ENCODE measurements at regions not wholly inside any gene's neighbourhood (a gene's known extent, or its start where the extent isn't known, plus 50 kb on each side); places are given as distances from the start of the nearest gene placed in this dataset.

- no peak for ATAC-seq
- H3K4me3 ChIP-seq: no peak overlapping the region
- 87 to 93% methylated on average over 7 to 10 of the region's 10 CpGs for WGBS, 2 donors (ENCODE audit: low coverage in 1 of 2)
Measured at GRCh38 chr6:163776906-163777686, 362.6 kb downstream of the QKI start.

DNA sequence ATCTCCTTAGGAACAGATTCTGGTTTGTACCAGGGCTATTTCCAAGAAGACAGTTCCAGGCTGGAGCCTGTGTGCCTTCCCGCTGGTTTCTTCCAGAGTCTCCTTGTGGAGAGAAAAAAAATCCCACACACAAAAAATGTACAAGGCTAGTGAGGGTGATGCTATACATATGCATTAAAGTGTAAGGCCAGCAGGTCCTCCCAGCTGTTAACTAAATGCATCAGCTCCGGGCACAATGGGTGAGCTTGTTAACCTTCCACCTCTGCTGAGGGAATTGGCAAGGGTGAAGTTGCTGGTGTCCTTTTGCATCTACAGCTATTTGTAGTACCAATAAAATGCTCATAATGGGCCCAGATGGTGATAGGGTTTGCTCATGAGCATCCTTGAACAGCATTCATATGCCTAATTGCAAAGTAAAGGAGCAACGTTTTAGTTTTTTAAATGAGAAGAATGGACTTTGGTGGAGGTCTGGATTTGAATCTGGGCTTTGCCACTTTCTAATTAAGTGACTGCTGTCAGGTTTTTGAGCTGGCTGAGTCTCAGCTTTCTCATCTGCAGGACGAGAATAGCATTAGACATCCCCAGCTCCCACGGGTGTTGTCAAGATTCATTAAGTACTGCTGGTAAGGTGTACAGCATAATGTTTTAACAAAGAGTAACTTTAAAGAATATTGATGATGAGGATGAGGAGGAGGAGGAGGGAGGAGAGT lies 361.8 kb downstream of the QKI start:
- no peak for ATAC-seq
- H3K27me3 ChIP-seq: no peaks in the 10 kb centered on the region
- H3K4me1 ChIP-seq: no peaks in the 10 kb centered on the region
- no peak overlapping the region for H3K4me3 ChIP-seq
- 74 to 89% methylated on average over 2 of the region's 5 CpGs for WGBS, 2 donors (ENCODE audit: low coverage in 1 of 2)
- H3K27ac ChIP-seq: no peak overlapping the region
- H3K36me3 ChIP-seq: no peaks in the 10 kb centered on the region
- no peaks in the 10 kb centered on the region for H3K9me3 ChIP-seq
- no peak for TF ChIP-seq POLR2A (IDR thresholded peaks at IDR 0.05)
- no peak for TF ChIP-seq CTCF (IDR thresholded peaks at IDR 0.05)
- TF ChIP-seq EP300 (IDR thresholded peaks at IDR 0.05): no peak
- no peak for TF ChIP-seq POLR2AphosphoS5 (IDR thresholded peaks at IDR 0.05)

More at GRCh38 chr6:163776906-163777686, 362.6 kb downstream of the QKI start:
- no peak for TF ChIP-seq POLR2A (IDR thresholded peaks at IDR 0.05)
- TF ChIP-seq POLR2AphosphoS5 (IDR thresholded peaks at IDR 0.05): no peak
- no peak for TF ChIP-seq EP300 (IDR thresholded peaks at IDR 0.05)
- TF ChIP-seq CTCF (IDR thresholded peaks at IDR 0.05): no peak
- Histone ChIP-seq H3K27me3 (no peaks in the 10 kb centered on the region), H3K4me1 (no peaks in the 10 kb centered on the region), H3K9me3 (no peaks in the 10 kb centered on the region), H3K36me3 (no peaks in the 10 kb centered on the region), H3K27ac (no peak overlapping the region)

GRCh38 chr6:163775313-163775712 lies 360.8 kb downstream of the QKI start:
- WGBS, 2 donors (ENCODE audit: low coverage in 1 of 2): 58 to 76% methylated on average over 2 of the region's 3 CpGs
- Histone ChIP-seq H3K36me3 (no peaks in the 10 kb centered on the region), H3K27me3 (no peaks in the 10 kb centered on the region), H3K4me3 (no peak overlapping the region), H3K9me3 (no peaks in the 10 kb centered on the region), H3K4me1 (no peaks in the 10 kb centered on the region), H3K27ac (no peak overlapping the region)
- TF ChIP-seq CTCF (IDR thresholded peaks at IDR 0.05): no peak
- TF ChIP-seq POLR2AphosphoS5 (IDR thresholded peaks at IDR 0.05): no peak
- TF ChIP-seq EP300 (IDR thresholded peaks at IDR 0.05): no peak
- TF ChIP-seq POLR2A (IDR thresholded peaks at IDR 0.05): no peak
- no peak for ATAC-seq

DNA sequence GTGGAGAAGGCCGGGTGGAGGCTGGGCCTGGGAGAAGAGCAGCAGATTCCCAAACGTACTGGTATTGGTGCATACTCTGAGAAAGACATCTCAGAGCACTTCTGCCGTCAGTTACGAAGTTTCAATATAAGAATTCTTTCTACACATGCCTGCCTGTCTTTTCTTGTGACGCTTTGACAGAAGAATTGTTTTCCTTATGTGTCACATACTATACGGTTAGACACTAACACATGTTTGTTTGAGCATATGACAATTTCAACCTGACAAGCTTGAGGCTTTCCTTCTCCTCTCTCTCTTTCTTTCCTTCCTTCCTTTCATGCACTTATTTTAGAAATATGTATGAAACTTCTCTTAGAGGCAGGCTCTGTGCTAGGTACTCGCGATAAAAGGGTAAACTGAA lies 360.0 kb downstream of the QKI start:
- Histone ChIP-seq H3K27me3 (no peaks in the 10 kb centered on the region), H3K4me3 (no peak overlapping the region), H3K9me3 (no peaks in the 10 kb centered on the region), H3K4me1 (no peaks in the 10 kb centered on the region), H3K36me3 (no peaks in the 10 kb centered on the region), H3K27ac (no peak overlapping the region)
- ATAC-seq: no peak
- 88 to 93% methylated on average over 7 to 8 of the region's 8 CpGs for WGBS, 2 donors (ENCODE audit: low coverage in 1 of 2)
- TF ChIP-seq POLR2A (IDR thresholded peaks at IDR 0.05) (no peak), CTCF (IDR thresholded peaks at IDR 0.05) (no peak), EP300 (IDR thresholded peaks at IDR 0.05) (no peak), POLR2AphosphoS5 (IDR thresholded peaks at IDR 0.05) (no peak)

GRCh38 chr6:163773646-163774045 lies 359.1 kb downstream of the QKI start:
- Histone ChIP-seq H3K36me3 (no peaks in the 10 kb centered on the region), H3K27ac (no peak overlapping the region), H3K4me1 (no peaks in the 10 kb centered on the region), H3K27me3 (no peaks in the 10 kb centered on the region), H3K4me3 (no peak overlapping the region), H3K9me3 (no peaks in the 10 kb centered on the region)
- WGBS, 2 donors (ENCODE audit: low coverage in 1 of 2): 80% methylated on average over 3 to 4 of the region's 4 CpGs
- no peak for TF ChIP-seq POLR2AphosphoS5 (IDR thresholded peaks at IDR 0.05)
- no peak for ATAC-seq
